CD14-positive monocyte (primary cell): ENCODE measurements at regions not wholly inside any gene's neighbourhood (a gene's known extent, or its start where the extent isn't known, plus 50 kb on each side); places are given as distances from the start of the nearest gene placed in this dataset.

Experiments used
- DNase-seq, 3 donors: peaks; one replicate each; pipeline ENCODE4 v3.0.0-alpha.2; 2011 to 2022
- H2AFZ ChIP-seq: 2 replicates; pipeline ENCODE4 v1.6.0; 2012; ENCODE audit warnings: mild to moderate bottlenecking, low read depth, low read length, inconsistent platforms; ENCODE audit not compliant: insufficient read depth, poor library complexity, severe bottlenecking
- H3K27ac ChIP-seq, 2 donors: 1 replicate in 1 of 2; 2 replicates in 1 of 2; pipeline ENCODE4 v1.5.1; 2012 to 2013; ENCODE audit warnings: low read length in 2 of 2, control low read depth in 1 of 2, inconsistent platforms in 1 of 2, low read depth in 1 of 2, mild to moderate bottlenecking in 1 of 2
- H3K27me3 ChIP-seq, 2 donors: one replicate each; pipeline versions ENCODE4 v1.6.0 to v1.6.1; 2011 to 2013; ENCODE audit warnings: low read length in 2 of 2; ENCODE audit not compliant: control insufficient read depth in 2 of 2, insufficient read depth in 2 of 2
- H3K36me3 ChIP-seq, 2 donors: replicated peaks in 1 of 2; 1 replicate in 1 of 2; 2 replicates in 1 of 2; pipeline versions ENCODE4 v1.5.1 to v1.6.1; 2012 to 2013; ENCODE audit warnings: low read length in 2 of 2, control low read depth in 1 of 2, inconsistent platforms in 1 of 2, mild to moderate bottlenecking in 1 of 2; ENCODE audit not compliant: insufficient read depth in 2 of 2, control insufficient read depth in 1 of 2
- H3K4me1 ChIP-seq, 2 donors: 1 replicate in 1 of 2; 2 replicates in 1 of 2; pipeline versions ENCODE4 v1.5.1 to v1.6.1; 2012 to 2013; ENCODE audit warnings: low read length in 2 of 2, control low read depth in 1 of 2, inconsistent platforms in 1 of 2, mild to moderate bottlenecking in 1 of 2, moderate library complexity in 1 of 2; ENCODE audit not compliant: insufficient read depth in 2 of 2, control insufficient read depth in 1 of 2
- H3K4me2 ChIP-seq: replicated peaks from 2 replicates; pipeline ENCODE3; 2012; ENCODE audit warnings: low read length, moderate library complexity, mild to moderate bottlenecking; ENCODE audit not compliant: poor library complexity, severe bottlenecking; ENCODE audit errors: extremely low read depth
- H3K4me3 ChIP-seq, 3 experiments: fragments of 200-600 bp in 1 of 3; sonication (generic) in 1 of 3; replicated peaks in 1 of 3; 1 replicate in 2 of 3; 2 replicates in 1 of 3; pipeline ENCODE4 v1.5.1; 2011 to 2013; ENCODE audit warnings: low read length in 3 of 3, mild to moderate bottlenecking in 3 of 3, control low read depth in 2 of 3, low read depth in 2 of 3, inconsistent platforms in 1 of 3, moderate library complexity in 1 of 3
- H3K79me2 ChIP-seq: 2 replicates; pipeline ENCODE4 v1.6.0; 2012; ENCODE audit warnings: mild to moderate bottlenecking, control low read depth, inconsistent platforms, low read length, moderate library complexity; ENCODE audit not compliant: insufficient read depth
- H3K9ac ChIP-seq: 2 replicates; pipeline ENCODE4 v1.6.0; 2017; ENCODE audit warnings: low read length, mild to moderate bottlenecking; ENCODE audit not compliant: insufficient read depth, poor library complexity, severe bottlenecking
- H3K9me3 ChIP-seq, 2 donors: replicated peaks in 1 of 2; 1 replicate in 1 of 2; 2 replicates in 1 of 2; pipeline versions ENCODE4 v1.5.1 to v1.6.1; 2012 to 2013; ENCODE audit warnings: low read length in 2 of 2, control low read depth in 1 of 2; ENCODE audit not compliant: control insufficient read depth in 1 of 2, insufficient read depth in 1 of 2
- H4K20me1 ChIP-seq: 2 replicates; pipeline ENCODE4 v1.6.0; 2012; ENCODE audit warnings: mild to moderate bottlenecking, low read length, control low read depth, moderate library complexity; ENCODE audit not compliant: insufficient read depth
- H3K27ac Mint-ChIP-seq, 7 donors: one replicate each; pipeline ENCODE4 v1.8.0; 2020; ENCODE audit warnings: mild to moderate bottlenecking in 7 of 7, mixed read lengths in 7 of 7, moderate library complexity in 6 of 7, inconsistent platforms in 2 of 7
- H3K27me3 Mint-ChIP-seq, 3 donors: one replicate each; pipeline ENCODE4 v1.8.0; 2021 to 2022; ENCODE audit warnings: low read depth in 3 of 3, mild to moderate bottlenecking in 3 of 3, mixed read lengths in 3 of 3, moderate library complexity in 3 of 3, inconsistent platforms in 1 of 3
- H3K36me3 Mint-ChIP-seq, 2 donors: one replicate each; pipeline ENCODE4 v1.8.0; 2020; ENCODE audit warnings: mixed read lengths in 2 of 2, inconsistent platforms in 1 of 2, mild to moderate bottlenecking in 1 of 2
- H3K4me1 Mint-ChIP-seq: one replicate; pipeline ENCODE4 v1.8.0; 2020; ENCODE audit warnings: mild to moderate bottlenecking, mixed read lengths
- H3K4me3 Mint-ChIP-seq, 2 donors: one replicate each; pipeline ENCODE4 v1.8.0; 2020; ENCODE audit warnings: mild to moderate bottlenecking in 2 of 2, mixed read lengths in 2 of 2, moderate library complexity in 1 of 2
- H3K9me3 Mint-ChIP-seq, 7 donors: one replicate each; pipeline ENCODE4 v1.8.0; 2020 to 2022; ENCODE audit warnings: mixed read lengths in 7 of 7, mild to moderate bottlenecking in 6 of 7, moderate library complexity in 6 of 7, inconsistent platforms in 2 of 7
- WGBS: methylation state at CpG from one replicate; pipeline ENCODE4 v1.1.5; 2013; ENCODE audit warnings: missing lambda C conversion rate; ENCODE audit not compliant: insufficient coverage; 5-methylcytosine and 5-hydroxymethylcytosine counted together
- intact Hi-C, 2 donors: fragments of 100-400 bp; cut with micrococcal nuclease; formaldehyde crosslinking; loops; one replicate each; pipeline versions ENCODE4 v1.15.0 to v1.15.1; 2023
- TF ChIP-seq, protein P1 (sequence below): fragments of 200-600 bp; IDR thresholded peaks from one replicate; pipeline ENCODE4 v1.8.0; 2022; ENCODE audit warnings: antibody characterized with exemption, mild to moderate bottlenecking

DNA sequence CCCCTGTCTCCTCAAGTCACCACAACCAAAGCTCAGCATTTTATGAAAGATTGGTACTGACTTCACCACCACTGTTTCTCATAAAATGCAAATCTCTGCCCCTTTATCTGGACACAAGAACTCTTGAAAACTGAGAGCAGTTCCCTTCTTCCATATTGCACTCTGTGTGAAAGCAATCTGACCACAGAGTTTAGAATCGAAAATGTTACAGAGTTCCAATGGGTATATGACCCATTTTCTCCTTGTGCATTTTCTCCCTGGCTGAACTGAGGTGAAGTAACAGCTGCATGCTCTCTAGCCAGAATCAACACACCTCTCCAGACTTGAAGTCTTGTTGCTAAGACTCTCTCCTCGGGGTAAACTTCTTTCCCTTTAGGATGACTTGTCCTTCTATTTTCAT lies 111.0 kb upstream of the PLCXD3 start:
- 75% methylated on average over 2 of the region's 2 CpGs for WGBS
- Mint-ChIP-seq H3K9me3 (peaks cover 0 to 5% (median 2%) of the 10 kb centered on the region in 7 donors), H3K27me3 (no peaks in the 10 kb centered on the region), H3K4me3 (no peak overlapping the region), H3K27ac (no peak overlapping the region), H3K4me1 (no peaks in the 10 kb centered on the region), H3K36me3 (no peaks in the 10 kb centered on the region)
- no peak overlapping the region for H3K4me3 ChIP-seq
- H3K4me1 ChIP-seq, result no peaks in the 10 kb centered on the region
- intact Hi-C loops, result no loop called here
- H3K4me2 ChIP-seq, result no peak overlapping the region
- no peak for DNase-seq
- H3K9me3 ChIP-seq, result no peaks in the 10 kb centered on the region
- no peaks in the 10 kb centered on the region for H4K20me1 ChIP-seq
- H2AFZ ChIP-seq, result no peak overlapping the region
- no peak overlapping the region for H3K9ac ChIP-seq
- H3K27me3 ChIP-seq, result no peaks in the 10 kb centered on the region
- H3K79me2 ChIP-seq, result no peaks in the 10 kb centered on the region
- TF ChIP-seq, protein P1, sequence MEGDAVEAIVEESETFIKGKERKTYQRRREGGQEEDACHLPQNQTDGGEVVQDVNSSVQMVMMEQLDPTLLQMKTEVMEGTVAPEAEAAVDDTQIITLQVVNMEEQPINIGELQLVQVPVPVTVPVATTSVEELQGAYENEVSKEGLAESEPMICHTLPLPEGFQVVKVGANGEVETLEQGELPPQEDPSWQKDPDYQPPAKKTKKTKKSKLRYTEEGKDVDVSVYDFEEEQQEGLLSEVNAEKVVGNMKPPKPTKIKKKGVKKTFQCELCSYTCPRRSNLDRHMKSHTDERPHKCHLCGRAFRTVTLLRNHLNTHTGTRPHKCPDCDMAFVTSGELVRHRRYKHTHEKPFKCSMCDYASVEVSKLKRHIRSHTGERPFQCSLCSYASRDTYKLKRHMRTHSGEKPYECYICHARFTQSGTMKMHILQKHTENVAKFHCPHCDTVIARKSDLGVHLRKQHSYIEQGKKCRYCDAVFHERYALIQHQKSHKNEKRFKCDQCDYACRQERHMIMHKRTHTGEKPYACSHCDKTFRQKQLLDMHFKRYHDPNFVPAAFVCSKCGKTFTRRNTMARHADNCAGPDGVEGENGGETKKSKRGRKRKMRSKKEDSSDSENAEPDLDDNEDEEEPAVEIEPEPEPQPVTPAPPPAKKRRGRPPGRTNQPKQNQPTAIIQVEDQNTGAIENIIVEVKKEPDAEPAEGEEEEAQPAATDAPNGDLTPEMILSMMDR, result no peak
- no peak overlapping the region for H3K27ac ChIP-seq
- H3K36me3 ChIP-seq, result no peaks in the 10 kb centered on the region

DNA sequence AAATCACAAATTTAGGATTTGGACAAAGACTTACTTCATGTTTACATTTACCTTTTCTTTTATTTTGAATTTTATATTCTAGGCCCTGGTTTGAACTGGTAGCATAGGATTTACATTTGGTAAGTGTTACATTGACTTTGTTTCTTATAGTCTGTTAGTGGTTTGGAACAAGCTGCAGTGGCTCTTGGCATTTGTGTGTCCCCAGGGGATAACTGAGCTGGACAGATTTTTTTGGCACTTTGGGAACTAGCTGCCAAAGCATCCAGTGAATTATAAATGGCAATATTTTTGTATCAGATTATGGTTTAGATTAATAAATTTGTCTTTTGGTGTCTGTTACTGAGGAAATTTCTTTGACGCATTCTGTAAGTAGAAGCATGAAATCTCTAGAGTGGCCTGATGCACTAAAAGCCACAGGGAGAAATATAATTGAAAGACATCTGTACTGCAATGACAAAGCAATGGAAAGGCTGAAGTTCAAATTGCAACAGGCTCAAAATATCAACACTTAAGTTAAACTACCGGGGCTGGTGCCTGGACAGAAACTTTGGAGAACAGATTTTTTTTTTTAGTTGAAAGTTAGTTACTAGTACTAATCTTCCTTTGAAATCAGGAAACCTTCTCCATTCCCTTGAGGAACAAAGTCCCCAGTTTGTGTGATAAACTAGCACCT lies 107.6 kb upstream of the PLCXD3 start:
- Histone ChIP-seq H3K79me2 (no peaks in the 10 kb centered on the region), H3K9ac (no peak overlapping the region), H2AFZ (no peak overlapping the region), H3K4me3 (no peak overlapping the region), H3K27ac (no peak overlapping the region), H3K9me3 (no peaks in the 10 kb centered on the region), H3K4me1 (no peaks in the 10 kb centered on the region), H3K27me3 (no peaks in the 10 kb centered on the region), H4K20me1 (no peaks in the 10 kb centered on the region), H3K4me2 (no peak overlapping the region), H3K36me3 (no peaks in the 10 kb centered on the region)
- intact Hi-C loops, result no loop called here
- H3K36me3 Mint-ChIP-seq, result no peaks in the 10 kb centered on the region
- no peaks in the 10 kb centered on the region for H3K27me3 Mint-ChIP-seq
- no peaks in the 10 kb centered on the region for H3K4me1 Mint-ChIP-seq
- no peak overlapping the region for H3K4me3 Mint-ChIP-seq
- DNase-seq, result no peak
- 100% methylated on average over 1 of the region's 2 CpGs for WGBS
- TF ChIP-seq, protein P1, result no peak
- H3K9me3 Mint-ChIP-seq, result peaks cover 0 to 3% (median 0%) of the 10 kb centered on the region in 7 donors
- no peak overlapping the region for H3K27ac Mint-ChIP-seq
